ENCODE measurements at regions not wholly inside any gene's neighbourhood (a gene's known extent, or its start where the extent isn't known, plus 50 kb on each side); places are given as distances from the start of the nearest gene placed in this dataset.
A peak's percentile ranks its signal among the peaks of the same experiment; 100 is the strongest.

DNA sequence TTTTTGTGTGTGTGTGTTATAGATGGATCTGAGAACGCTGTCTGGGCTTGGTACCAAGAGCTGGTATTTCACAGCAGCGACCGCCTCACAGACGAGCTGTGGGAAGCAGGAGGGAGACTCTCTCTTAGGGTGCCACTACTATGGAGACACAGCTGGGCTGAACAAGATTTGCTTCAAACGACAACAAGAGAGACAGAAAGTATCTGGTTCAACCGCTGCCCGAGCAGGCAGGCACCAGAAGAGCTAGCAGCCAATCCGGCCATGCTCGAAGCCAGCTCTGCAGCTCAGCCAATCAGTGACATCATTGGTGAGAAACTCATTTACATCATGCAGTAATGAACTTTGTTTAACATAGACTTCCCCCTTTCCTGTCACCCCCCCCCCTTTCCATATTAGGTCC, 341.3 kb downstream of the USP25 start:
- peak; percentile 46 for DNase-seq
- Mint-ChIP-seq H3K4me3 (peak overlapping the region; percentile 89), H3K4me1 (ENCODE audit: low read depth) (peaks cover 37% of the 10 kb centered on the region), H3K9me3 (no peaks in the 10 kb centered on the region), H3K27ac (peak overlapping the region; percentile 57), H3K27me3 (ENCODE audit: insufficient read depth) (no peaks in the 10 kb centered on the region; the same call in 1 of the 2 replicates), H3K36me3 (ENCODE audit: low read depth) (no peaks in the 10 kb centered on the region)
- TF ChIP-seq CTCF (IDR thresholded peaks at IDR 0.05) = no peak

DNA sequence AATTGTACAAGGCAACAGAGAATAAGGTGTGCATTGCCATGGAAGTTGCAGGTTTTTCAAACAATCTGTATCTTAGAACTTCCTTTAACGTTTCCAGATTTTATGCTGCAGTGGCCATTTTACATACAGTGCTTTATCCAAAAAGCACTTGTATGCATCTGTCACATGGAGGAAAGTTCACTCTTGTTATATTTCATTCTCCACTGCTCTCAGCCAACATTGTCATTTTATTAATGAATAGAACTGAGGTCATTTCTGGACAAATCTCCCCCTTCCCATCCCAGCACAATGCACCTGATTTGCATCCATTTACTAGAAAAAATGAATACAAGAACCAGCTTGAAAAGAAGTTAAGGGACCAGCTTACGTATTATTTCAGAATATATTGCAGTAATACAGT, 342.0 kb downstream of the USP25 start:
- H3K9me3 Mint-ChIP-seq = no peaks in the 10 kb centered on the region
- H3K27me3 Mint-ChIP-seq (ENCODE audit: insufficient read depth) = no peaks in the 10 kb centered on the region; the same call in 1 of the 2 replicates
- H3K36me3 Mint-ChIP-seq (ENCODE audit: low read depth) = no peaks in the 10 kb centered on the region
- H3K27ac Mint-ChIP-seq = no peak overlapping the region
- peak overlapping the region; percentile 89 for H3K4me3 Mint-ChIP-seq
- TF ChIP-seq CTCF (IDR thresholded peaks at IDR 0.05) = no peak
- H3K4me1 Mint-ChIP-seq (ENCODE audit: low read depth) = peaks cover 37% of the 10 kb centered on the region
- DNase-seq = no peak

DNA sequence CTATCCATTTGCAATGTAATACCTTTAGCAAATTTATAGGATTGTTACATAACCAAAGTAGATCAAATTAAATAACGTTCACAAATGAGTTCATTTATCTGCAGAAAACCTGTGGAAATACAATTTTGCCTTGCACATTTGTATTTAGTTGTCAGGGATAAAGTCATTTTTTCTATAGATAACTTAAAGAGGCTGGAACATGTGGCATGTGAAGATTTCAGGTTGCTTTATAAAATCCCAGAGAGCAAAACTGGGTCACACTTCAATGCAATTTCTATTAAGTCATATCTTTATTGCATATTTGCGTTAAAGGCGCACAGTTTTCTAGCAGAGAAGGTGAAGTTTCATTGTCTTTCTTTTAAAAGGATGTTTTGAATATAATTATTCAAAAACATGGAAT, 342.4 kb downstream of the USP25 start:
- H3K27me3 Mint-ChIP-seq (ENCODE audit: insufficient read depth) = no peaks in the 10 kb centered on the region; the same call in 1 of the 2 replicates
- H3K27ac Mint-ChIP-seq = no peak overlapping the region
- no peaks in the 10 kb centered on the region for H3K9me3 Mint-ChIP-seq
- TF ChIP-seq CTCF (IDR thresholded peaks at IDR 0.05) = no peak
- H3K4me3 Mint-ChIP-seq = no peak overlapping the region
- DNase-seq = no peak
- H3K36me3 Mint-ChIP-seq (ENCODE audit: low read depth) = no peaks in the 10 kb centered on the region
- H3K4me1 Mint-ChIP-seq (ENCODE audit: low read depth) = peaks cover 37% of the 10 kb centered on the region

DNA sequence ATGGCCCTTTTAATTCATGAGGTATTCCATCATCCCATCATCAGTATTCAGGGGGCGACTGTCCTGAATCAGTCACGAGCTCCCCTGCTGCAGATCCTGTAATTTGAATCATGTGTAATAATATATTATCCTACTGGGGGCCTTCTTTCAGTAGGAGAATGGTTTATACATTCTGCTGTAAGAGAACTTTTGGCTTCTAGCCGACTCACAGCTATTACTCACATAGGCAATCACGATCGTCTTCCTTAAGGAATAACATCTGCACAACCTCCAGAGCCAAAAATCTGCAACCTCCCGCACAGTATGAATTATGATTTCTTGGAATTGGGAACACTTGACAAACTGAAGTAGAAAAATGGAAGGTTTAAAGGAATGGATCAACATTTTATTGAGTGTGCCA, 343.0 kb downstream of the USP25 start:
- no peak overlapping the region for H3K27ac Mint-ChIP-seq
- peaks cover 37% of the 10 kb centered on the region for H3K4me1 Mint-ChIP-seq (ENCODE audit: low read depth)
- H3K9me3 Mint-ChIP-seq = no peaks in the 10 kb centered on the region
- H3K4me3 Mint-ChIP-seq = peak overlapping the region; percentile 19
- peak; percentile 49 for DNase-seq
- no peaks in the 10 kb centered on the region for H3K36me3 Mint-ChIP-seq (ENCODE audit: low read depth)
- no peak for TF ChIP-seq CTCF (IDR thresholded peaks at IDR 0.05)
- H3K27me3 Mint-ChIP-seq (ENCODE audit: insufficient read depth) = no peaks in the 10 kb centered on the region; the same call in 1 of the 2 replicates

DNA sequence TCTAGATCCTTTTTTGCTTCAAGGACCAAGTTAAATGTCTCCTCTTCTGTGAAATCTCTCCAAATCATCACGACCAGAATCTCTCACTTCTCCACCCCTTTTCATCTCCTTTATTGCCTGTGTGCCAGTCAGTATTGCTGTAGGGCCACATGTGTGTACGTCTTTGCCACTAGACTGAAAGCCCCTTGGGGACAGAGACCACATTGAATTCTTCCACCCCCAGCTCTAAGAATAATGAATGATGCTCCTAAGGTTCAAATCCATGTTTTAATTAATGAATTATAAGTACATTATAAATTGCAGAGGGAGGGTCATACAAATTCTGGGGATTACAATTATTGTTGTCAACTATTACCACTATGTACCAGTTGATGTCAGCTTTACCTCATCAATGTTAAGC, 343.8 kb downstream of the USP25 start:
- H3K27me3 Mint-ChIP-seq (ENCODE audit: insufficient read depth) = no peaks in the 10 kb centered on the region; the same call in 1 of the 2 replicates
- peaks cover 41% of the 10 kb centered on the region for H3K4me1 Mint-ChIP-seq (ENCODE audit: low read depth)
- H3K9me3 Mint-ChIP-seq = no peaks in the 10 kb centered on the region
- H3K36me3 Mint-ChIP-seq (ENCODE audit: low read depth) = no peaks in the 10 kb centered on the region
- DNase-seq = no peak
- TF ChIP-seq CTCF (IDR thresholded peaks at IDR 0.05) = no peak
- H3K27ac Mint-ChIP-seq = no peak overlapping the region
- H3K4me3 Mint-ChIP-seq = no peak overlapping the region

DNA sequence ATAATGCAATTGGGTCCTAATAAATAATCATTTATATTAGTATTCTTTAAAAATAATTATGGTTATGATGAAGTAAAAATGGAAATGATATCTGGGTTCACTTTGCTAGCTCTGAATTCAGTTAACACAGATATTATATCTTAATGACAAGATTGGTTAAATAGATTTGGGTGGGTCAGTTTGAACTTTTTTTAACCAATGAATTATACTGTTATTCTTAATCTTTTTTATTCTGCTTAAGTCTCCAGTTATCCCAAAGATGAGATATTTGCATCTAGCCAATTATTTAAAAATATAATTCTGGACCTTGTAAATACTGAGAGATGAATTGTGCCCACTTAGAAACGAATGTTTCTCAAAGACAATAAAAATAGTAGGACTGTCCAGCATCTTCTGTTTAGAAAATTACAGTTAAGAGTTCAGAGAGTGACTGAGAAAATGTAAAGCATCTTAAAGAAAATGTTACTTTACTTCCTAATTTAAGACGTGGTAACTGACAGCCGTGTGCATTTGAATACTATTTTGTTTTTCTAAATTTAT, 345.2 kb downstream of the USP25 start:
- H3K27ac Mint-ChIP-seq = no peak overlapping the region
- H3K4me3 Mint-ChIP-seq = no peak overlapping the region
- no peaks in the 10 kb centered on the region for H3K9me3 Mint-ChIP-seq
- no peak for TF ChIP-seq CTCF (IDR thresholded peaks at IDR 0.05)
- no peaks in the 10 kb centered on the region for H3K36me3 Mint-ChIP-seq (ENCODE audit: low read depth)
- H3K4me1 Mint-ChIP-seq (ENCODE audit: low read depth) = peaks cover 55% of the 10 kb centered on the region
- no peak for DNase-seq
- H3K27me3 Mint-ChIP-seq (ENCODE audit: insufficient read depth) = no peaks in the 10 kb centered on the region; the same call in 1 of the 2 replicates

Data from HFFc6 (cell line).